PFSK-1 (cell line): ENCODE measurements at regions not wholly inside any gene's neighbourhood (a gene's known extent, or its start where the extent isn't known, plus 50 kb on each side); places are given as distances from the start of the nearest gene placed in this dataset.

Experiments used
- POLR2AphosphoS5 ChIP-seq: IDR thresholded peaks from 2 replicates; pipeline ENCODE4 v1.6.1; 2012; ENCODE audit warnings: low read depth, mild to moderate bottlenecking, control low read depth, low read length, moderate library complexity
- TAF1 ChIP-seq: IDR thresholded peaks from 2 replicates; pipeline ENCODE4 v1.6.1; 2012; ENCODE audit warnings: low read length, control low read depth, borderline replicate concordance; ENCODE audit not compliant: insufficient read depth

DNA sequence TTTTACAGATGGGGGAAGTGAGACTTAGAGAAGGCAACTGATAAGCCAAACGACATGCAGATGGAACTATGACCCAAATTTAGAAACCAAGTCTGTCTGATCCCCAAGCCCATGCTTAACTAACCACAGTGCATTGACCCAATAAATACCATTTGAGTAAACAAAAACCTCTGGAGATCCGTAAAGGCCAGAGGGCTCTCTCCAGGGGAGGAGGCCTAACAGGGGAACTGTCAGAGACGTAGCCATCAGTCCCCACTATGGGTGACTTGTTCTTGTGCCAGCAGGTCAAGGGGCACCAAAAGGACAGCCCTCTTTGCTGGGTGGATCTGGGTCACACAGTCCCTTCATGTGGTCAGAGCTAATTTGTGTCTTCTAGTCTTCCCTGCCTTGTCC, 420.2 kb downstream of the BCOR start:
- no peak for TF ChIP-seq POLR2AphosphoS5
- no peak for TF ChIP-seq TAF1
